SU-DHL-6 (cell line): ENCODE measurements at regions not wholly inside any gene's neighbourhood (a gene's known extent, or its start where the extent isn't known, plus 50 kb on each side); places are given as distances from the start of the nearest gene placed in this dataset.
A peak's percentile ranks its signal among the peaks of the same experiment; 100 is the strongest.

Source experiments
- H2AFZ ChIP-seq: fragments of 200-600 bp; sonication (generic); 2 replicates; pipeline ENCODE4 v1.6.1; 2014; ENCODE audit warnings: low read depth, mild to moderate bottlenecking, moderate library complexity, mixed read lengths, antibody characterized with exemption, low read length; ENCODE audit not compliant: severe bottlenecking
- H3F3A ChIP-seq: fragments of 200-600 bp; shearing (Covaris generic); 2 replicates; pipeline ENCODE4 v1.6.0; 2016; ENCODE audit warnings: antibody characterized with exemption, mild to moderate bottlenecking; ENCODE audit not compliant: insufficient read depth
- H3K27ac ChIP-seq: fragments of 200-600 bp; sonication (generic); 2 replicates; pipeline ENCODE4 v1.5.1; 2016; ENCODE audit warnings: low read depth, mild to moderate bottlenecking, low read length, moderate library complexity, mixed read lengths
- H3K27me3 ChIP-seq: fragments of 200-600 bp; sonication (generic), shearing (Covaris generic); 2 replicates; pipeline ENCODE4 v1.6.0; 2014; ENCODE audit warnings: mild to moderate bottlenecking, low read length
- H3K36me3 ChIP-seq: fragments of 200-600 bp; sonication (generic); 2 replicates; pipeline ENCODE4 v1.6.1; 2014; ENCODE audit warnings: mild to moderate bottlenecking, low read length, mixed read lengths
- H3K4me2 ChIP-seq: fragments of 300-600, 200-600 bp; shearing (Covaris generic), sonication (generic); 2 replicates; pipeline ENCODE4 v1.6.0; 2014; ENCODE audit warnings: low read length, low read depth, mild to moderate bottlenecking; ENCODE audit not compliant: poor library complexity, severe bottlenecking
- H3K4me3 ChIP-seq: fragments of 200-600 bp; sonication (generic); 2 replicates; pipeline ENCODE4 v1.5.1; 2014; ENCODE audit warnings: antibody characterized with exemption, low read length, mild to moderate bottlenecking, mixed read lengths; ENCODE audit not compliant: insufficient read depth, poor library complexity, severe bottlenecking
- H3K79me2 ChIP-seq: fragments of 200-600 bp; sonication (generic); 2 replicates; pipeline ENCODE4 v1.6.1; 2014; ENCODE audit warnings: mild to moderate bottlenecking, low read length, moderate library complexity; ENCODE audit not compliant: insufficient read depth
- H3K9ac ChIP-seq: fragments of 200-600 bp; sonication (generic); 2 replicates; pipeline ENCODE4 v1.7.0; 2014; ENCODE audit warnings: mild to moderate bottlenecking, low read length
- H3K9me2 ChIP-seq: fragments of 200-600 bp; sonication (generic); replicated peaks from 2 replicates; pipeline ENCODE4 v1.6.1; 2014; ENCODE audit warnings: low read length; ENCODE audit not compliant: insufficient read depth
- H3K9me3 ChIP-seq: fragments of 200-600 bp; sonication (generic); 2 replicates; pipeline ENCODE4 v1.6.1; 2014; ENCODE audit warnings: low read length, mixed read lengths; ENCODE audit not compliant: insufficient read depth
- H4K20me1 ChIP-seq: fragments of 200-600 bp; sonication (generic); 2 replicates; pipeline ENCODE4 v1.6.1; 2014; ENCODE audit warnings: low read depth, mild to moderate bottlenecking, antibody characterized with exemption, low read length, moderate library complexity, mixed read lengths
- CTCF ChIP-seq: fragments of 200-600 bp; sonication (generic); IDR thresholded peaks from one replicate; pipeline ENCODE4 v1.5.1; 2017; ENCODE audit warnings: antibody characterized with exemption, mild to moderate bottlenecking, low read length, moderate library complexity; ENCODE audit not compliant: insufficient read depth, poor library complexity, severe bottlenecking
- EZH2phosphoT487 ChIP-seq: fragments of 200-600 bp; sonication (generic), shearing (Covaris generic); conservative IDR thresholded peaks from 2 replicates; pipeline ENCODE4 v1.6.1; 2018; ENCODE audit warnings: mild to moderate bottlenecking, antibody characterized with exemption, low read length, moderate library complexity, mixed read lengths

- no peak overlapping the region for H2AFZ ChIP-seq
- no peaks in the 10 kb centered on the region for H3K27me3 ChIP-seq
- H3K4me2 ChIP-seq: no peak overlapping the region
- no peak overlapping the region for H3K4me3 ChIP-seq
- TF ChIP-seq EZH2phosphoT487 (no peak), CTCF (no peak)
- no peaks in the 10 kb centered on the region for H3K36me3 ChIP-seq
- no peaks in the 10 kb centered on the region for H3K9me3 ChIP-seq
- H4K20me1 ChIP-seq: no peaks in the 10 kb centered on the region
- H3F3A ChIP-seq: no peaks in the 10 kb centered on the region
- no peaks in the 10 kb centered on the region for H3K79me2 ChIP-seq
- no peaks in the 10 kb centered on the region for H3K9me2 ChIP-seq
- no peak overlapping the region for H3K27ac ChIP-seq
- H3K9ac ChIP-seq: no peak overlapping the region
Measured at GRCh38 chr12:107873223-107873622, 98.7 kb downstream of the ASCL4 start.

GRCh38 chr12:107875786-107876185, 101.3 kb downstream of the ASCL4 start:
- Histone ChIP-seq H2AFZ (no peak overlapping the region), H3K4me2 (no peak overlapping the region), H4K20me1 (no peaks in the 10 kb centered on the region), H3K9ac (no peak overlapping the region), H3K27ac (no peak overlapping the region), H3K9me3 (no peaks in the 10 kb centered on the region), H3K9me2 (no peaks in the 10 kb centered on the region), H3K79me2 (no peaks in the 10 kb centered on the region), H3K4me3 (no peak overlapping the region), H3K27me3 (no peaks in the 10 kb centered on the region), H3F3A (no peaks in the 10 kb centered on the region), H3K36me3 (no peaks in the 10 kb centered on the region)
- no peak for TF ChIP-seq EZH2phosphoT487
- no peak for TF ChIP-seq CTCF

- no peak overlapping the region for H2AFZ ChIP-seq
Measured at GRCh38 chr12:107884769-107885694, 110.5 kb downstream of the ASCL4 start.

More at GRCh38 chr12:107884769-107885694, 110.5 kb downstream of the ASCL4 start:
- H3K27ac ChIP-seq: no peak overlapping the region
- H3K9ac ChIP-seq: no peak overlapping the region
- TF ChIP-seq CTCF: peak; percentile 75
- TF ChIP-seq EZH2phosphoT487: no peak
- H3K9me2 ChIP-seq: no peaks in the 10 kb centered on the region
- no peak overlapping the region for H3K4me2 ChIP-seq
- no peaks in the 10 kb centered on the region for H4K20me1 ChIP-seq
- no peak overlapping the region for H3K4me3 ChIP-seq
- no peaks in the 10 kb centered on the region for H3K27me3 ChIP-seq
- no peaks in the 10 kb centered on the region for H3K36me3 ChIP-seq
- H3K79me2 ChIP-seq: no peaks in the 10 kb centered on the region
- no peaks in the 10 kb centered on the region for H3K9me3 ChIP-seq
- H3F3A ChIP-seq: no peaks in the 10 kb centered on the region
